Right lobe of liver (tissue), 6 donors: ENCODE measurements at regions not wholly inside any gene's neighbourhood (a gene's known extent, or its start where the extent isn't known, plus 50 kb on each side); places are given as distances from the start of the nearest gene placed in this dataset.

Experiments
- ATAC-seq, 4 donors: fragments of 200-7000 bp; cut with Tn5 transposase; one replicate each; pipeline ENCODE4 v1.9.1; 2020; ENCODE audit warnings: mild to moderate bottlenecking in 4 of 4, moderate library complexity in 4 of 4
- DNase-seq, 3 donors: peaks; one replicate each; pipeline ENCODE4 v3.0.0-alpha.2; 2020
- H3K27ac ChIP-seq, 3 donors: fragments of 200-600 bp; one replicate each; pipeline ENCODE4 v1.8.0; 2022
- H3K27me3 ChIP-seq, 2 donors: fragments of 200-600 bp; one replicate each; pipeline ENCODE4 v1.8.0; 2022
- H3K36me3 ChIP-seq, 4 donors: fragments of 200-600 bp; sonication (generic) in 1 of 4; one replicate each; pipeline versions ENCODE4 v1.5.1 to v1.8.0; 2017 to 2022; ENCODE audit warnings: control low read depth in 1 of 4
- H3K4me1 ChIP-seq, 4 donors: fragments of 200-600 bp; sonication (generic) in 1 of 4; one replicate each; pipeline versions ENCODE4 v1.5.1 to v1.8.0; 2017 to 2022; ENCODE audit warnings: control low read depth in 1 of 4
- H3K4me3 ChIP-seq, 3 donors: fragments of 200-600 bp; one replicate each; pipeline ENCODE4 v1.8.0; 2022
- H3K9me3 ChIP-seq, 4 donors: fragments of 200-600 bp; sonication (generic) in 1 of 4; one replicate each; pipeline versions ENCODE4 v1.5.1 to v1.8.0; 2017 to 2022; ENCODE audit warnings: control low read depth in 1 of 4
- CTCF ChIP-seq, 4 donors: fragments of 200-600 bp in 3 of 4; fragments of 450-650 bp in 1 of 4; IDR thresholded peaks; one replicate each; pipeline versions ENCODE4 v1.5.1 to v1.8.0; 2016 to 2022; ENCODE audit warnings: antibody characterized with exemption in 4 of 4, mild to moderate bottlenecking in 2 of 4
- POLR2A ChIP-seq: fragments of 450-650 bp; IDR thresholded peaks from one replicate; pipeline ENCODE4 v1.6.1; 2017; ENCODE audit warnings: antibody characterized with exemption, mild to moderate bottlenecking
- WGBS: methylation state at CpG from one replicate; pipeline ENCODE4 v1.1.6; 2018; ENCODE audit warnings: low coverage, low lambda C conversion rate; ENCODE audit not compliant: insufficient coverage; ENCODE audit errors: missing lambda C conversion rate; 5-methylcytosine and 5-hydroxymethylcytosine counted together
- intact Hi-C, 2 donors: fragments of 100-400 bp; cut with DNase I; formaldehyde crosslinking; loops; one replicate each; pipeline versions ENCODE4 v1.11.2 to v1.14.1; 2022
- donor health status: DM: no; HTN: yes; CAD: no.
- donor health status: DM: no; HTN: no; CAD: no.
- donor health status: DM: no; HTN: no; CAD: no.
- donor health status: DM: no; HTN: yes; CAD: no.
- donor health status: DM: no; HTN: yes; CAD: no.

DNA sequence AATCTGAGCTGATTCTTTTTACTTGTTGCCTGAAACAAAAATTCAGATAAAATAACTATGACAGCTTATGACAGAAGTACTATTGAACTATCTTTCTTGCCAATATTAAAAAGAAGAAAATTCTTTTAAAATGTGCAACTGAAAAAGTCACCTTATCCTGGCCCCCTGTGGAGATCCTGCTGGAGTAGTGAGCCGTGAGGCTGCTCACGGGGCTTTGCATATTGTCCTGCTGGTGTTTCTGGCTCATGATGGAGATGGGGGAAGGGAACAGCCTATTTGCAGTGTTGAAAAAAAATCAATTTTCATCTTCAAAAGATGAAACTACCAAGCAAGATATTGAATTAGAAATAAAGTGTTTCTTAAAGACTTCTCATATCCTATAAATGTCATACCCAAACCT lies 216.0 kb downstream of the SAMD5 start:
- Histone ChIP-seq H3K9me3 (no peaks in the 10 kb centered on the region), H3K27ac (no peak overlapping the region), H3K4me1 (no peaks in the 10 kb centered on the region), H3K27me3 (no peaks in the 10 kb centered on the region), H3K36me3 (no peaks in the 10 kb centered on the region), H3K4me3 (no peak overlapping the region)
- ATAC-seq (no peak), DNase-seq (no peak)
- WGBS: 84% methylated on average over 2 of the region's 2 CpGs
- no peak for TF ChIP-seq POLR2A
- no peak for TF ChIP-seq CTCF (IDR thresholded peaks at IDR 0.05)
- intact Hi-C loops: no loop called here

GRCh38 chr6:147726342-147726741 lies 217.9 kb downstream of the SAMD5 start:
- TF ChIP-seq CTCF (IDR thresholded peaks at IDR 0.05) (no peak), POLR2A (no peak)
- Histone ChIP-seq H3K27ac (no peak overlapping the region), H3K4me1 (no peaks in the 10 kb centered on the region), H3K27me3 (no peaks in the 10 kb centered on the region), H3K36me3 (no peaks in the 10 kb centered on the region), H3K9me3 (no peaks in the 10 kb centered on the region), H3K4me3 (no peak overlapping the region)
- DNase-seq (no peak), ATAC-seq (no peak)
- intact Hi-C loops: no loop called here
- WGBS: 79% methylated on average over 2 of the region's 3 CpGs

GRCh38 chr6:147728903-147729302 lies 220.4 kb downstream of the SAMD5 start:
- H3K27me3 ChIP-seq: no peaks in the 10 kb centered on the region
- intact Hi-C loops: no loop called here
- DNase-seq (no peak), ATAC-seq (no peak)
- WGBS: 60% methylated on average over 3 of the region's 4 CpGs
- H3K4me1 ChIP-seq: no peaks in the 10 kb centered on the region
- H3K9me3 ChIP-seq: no peaks in the 10 kb centered on the region
- no peak overlapping the region for H3K4me3 ChIP-seq
- no peaks in the 10 kb centered on the region for H3K36me3 ChIP-seq
- no peak for TF ChIP-seq CTCF (IDR thresholded peaks at IDR 0.05)
- no peak for TF ChIP-seq POLR2A
- no peak overlapping the region for H3K27ac ChIP-seq

GRCh38 chr6:147733686-147734085 lies 225.2 kb downstream of the SAMD5 start:
- intact Hi-C loops: no loop called here
- H3K4me1 ChIP-seq: no peaks in the 10 kb centered on the region
- TF ChIP-seq CTCF (IDR thresholded peaks at IDR 0.05) (no peak), POLR2A (no peak)
- 68% methylated on average over 5 of the region's 5 CpGs for WGBS
- H3K27me3 ChIP-seq: no peaks in the 10 kb centered on the region
- H3K9me3 ChIP-seq: no peaks in the 10 kb centered on the region
- no peak overlapping the region for H3K27ac ChIP-seq
- H3K4me3 ChIP-seq: no peak overlapping the region
- ATAC-seq: no peak
- no peak for DNase-seq
- H3K36me3 ChIP-seq: no peaks in the 10 kb centered on the region

DNA sequence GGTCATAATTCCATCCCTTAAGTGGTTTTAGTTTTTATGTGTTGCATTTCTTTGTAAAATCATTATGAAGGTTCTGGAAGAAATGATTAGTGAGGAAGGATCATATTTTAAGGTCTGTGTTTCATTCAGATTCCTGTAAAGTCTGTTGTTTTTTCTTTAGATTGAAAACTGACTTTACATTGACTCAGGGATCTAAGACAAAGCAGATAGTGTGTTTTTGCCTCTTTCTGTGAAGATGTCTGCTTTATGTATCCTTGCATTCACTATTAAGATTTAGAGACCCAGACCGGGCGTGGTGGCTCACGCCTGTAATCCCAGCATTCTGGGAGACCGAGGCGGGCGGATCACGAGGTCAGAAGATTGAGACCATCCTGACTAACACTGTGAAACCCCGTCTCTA lies 225.7 kb downstream of the SAMD5 start:
- ATAC-seq (no peak), DNase-seq (no peak)
- Histone ChIP-seq H3K27me3 (no peaks in the 10 kb centered on the region), H3K4me1 (no peaks in the 10 kb centered on the region), H3K36me3 (no peaks in the 10 kb centered on the region), H3K4me3 (no peak overlapping the region), H3K9me3 (no peaks in the 10 kb centered on the region), H3K27ac (no peak overlapping the region)
- intact Hi-C loops: no loop called here
- TF ChIP-seq CTCF (IDR thresholded peaks at IDR 0.05): no peak
- no peak for TF ChIP-seq POLR2A
- 89% methylated on average over 8 of the region's 8 CpGs for WGBS
